Endodermal cell (in vitro differentiated cells): ENCODE measurements at regions not wholly inside any gene's neighbourhood (a gene's known extent, or its start where the extent isn't known, plus 50 kb on each side); places are given as distances from the start of the nearest gene placed in this dataset.

Experiments used
- DNase-seq: peaks from one replicate; pipeline ENCODE4 v3.0.0-alpha.2; 2017
- H3K27ac ChIP-seq: 2 replicates; pipeline ENCODE4 v1.5.1; 2013; ENCODE audit warnings: mild to moderate bottlenecking, low read depth, low read length, moderate library complexity
- H3K27me3 ChIP-seq: 2 replicates; pipeline ENCODE4 v1.6.1; 2013; ENCODE audit warnings: mild to moderate bottlenecking, low read length, moderate library complexity; ENCODE audit not compliant: insufficient read depth, control insufficient read depth, poor library complexity, severe bottlenecking
- H3K36me3 ChIP-seq: 2 replicates; pipeline ENCODE4 v1.7.0; 2013; ENCODE audit warnings: mild to moderate bottlenecking, low read length, moderate library complexity; ENCODE audit not compliant: control insufficient read depth, insufficient read depth
- H3K4me1 ChIP-seq: one replicate; pipeline ENCODE4 v1.7.0; 2013; ENCODE audit warnings: low read length; ENCODE audit not compliant: control insufficient read depth, insufficient read depth
- H3K4me3 ChIP-seq: 2 replicates; pipeline ENCODE4 v1.5.1; 2013; ENCODE audit warnings: mild to moderate bottlenecking, low read length, moderate library complexity
- H3K9ac ChIP-seq: 2 replicates; pipeline ENCODE4 v1.6.1; 2013; ENCODE audit warnings: mild to moderate bottlenecking, low read length, moderate library complexity; ENCODE audit not compliant: poor library complexity, severe bottlenecking; ENCODE audit errors: extremely low read depth
- H3K9me3 ChIP-seq: 2 replicates; pipeline ENCODE4 v1.6.1; 2013; ENCODE audit warnings: mild to moderate bottlenecking, low read length, moderate library complexity; ENCODE audit not compliant: control insufficient read depth
- H3K27ac Mint-ChIP-seq: 2 replicates; pipeline ENCODE4 v1.8.0; 2020; ENCODE audit warnings: mixed read lengths
- H3K27me3 Mint-ChIP-seq: 2 replicates; pipeline ENCODE4 v1.8.0; 2021; ENCODE audit warnings: mild to moderate bottlenecking, mixed read lengths; ENCODE audit not compliant: insufficient read depth
- H3K36me3 Mint-ChIP-seq: 2 replicates; pipeline ENCODE4 v1.8.0; 2020; ENCODE audit warnings: low read depth, mixed read lengths
- H3K4me1 Mint-ChIP-seq: 2 replicates; pipeline ENCODE4 v1.8.0; 2020; ENCODE audit warnings: mixed read lengths
- H3K4me3 Mint-ChIP-seq: 2 replicates; pipeline ENCODE4 v1.8.0; 2020; ENCODE audit warnings: mild to moderate bottlenecking, moderate library complexity, mixed read lengths
- H3K9me3 Mint-ChIP-seq: 2 replicates; pipeline ENCODE4 v1.8.0; 2020; ENCODE audit warnings: mild to moderate bottlenecking, mixed read lengths
- WGBS, 2 experiments: methylation state at CpG; one replicate each; pipeline versions ENCODE4 v1.1.5 to v1.1.7; 2013; ENCODE audit warnings: missing lambda C conversion rate in 2 of 2, mixed read lengths in 1 of 2; ENCODE audit not compliant: insufficient coverage in 1 of 2, insufficient read length in 1 of 2; 5-methylcytosine and 5-hydroxymethylcytosine counted together
- TF ChIP-seq, protein P1 (sequence below): fragments of 200-600 bp; sonication (generic); conservative IDR thresholded peaks from 2 replicates; pipeline ENCODE4 v1.5.0; 2021; ENCODE audit warnings: antibody characterized with exemption, mild to moderate bottlenecking

- Histone ChIP-seq H3K4me3 (no peak overlapping the region), H3K27ac (no peak overlapping the region), H3K9ac (no peak overlapping the region), H3K27me3 (no peaks in the 10 kb centered on the region), H3K4me1 (no peaks in the 10 kb centered on the region), H3K9me3 (no peaks in the 10 kb centered on the region), H3K36me3 (no peaks in the 10 kb centered on the region)
- DNase-seq: no peak
- 91 to 96% methylated on average over 8 to 9 of the region's 9 CpGs for WGBS, 2 experiments
- Mint-ChIP-seq H3K27ac (no peak overlapping the region), H3K9me3 (peaks cover under 1% of the 10 kb centered on the region), H3K4me1 (peaks cover under 1% of the 10 kb centered on the region), H3K27me3 (no peaks in the 10 kb centered on the region), H3K36me3 (no peaks in the 10 kb centered on the region), H3K4me3 (no peak overlapping the region)
- TF ChIP-seq, protein P1, sequence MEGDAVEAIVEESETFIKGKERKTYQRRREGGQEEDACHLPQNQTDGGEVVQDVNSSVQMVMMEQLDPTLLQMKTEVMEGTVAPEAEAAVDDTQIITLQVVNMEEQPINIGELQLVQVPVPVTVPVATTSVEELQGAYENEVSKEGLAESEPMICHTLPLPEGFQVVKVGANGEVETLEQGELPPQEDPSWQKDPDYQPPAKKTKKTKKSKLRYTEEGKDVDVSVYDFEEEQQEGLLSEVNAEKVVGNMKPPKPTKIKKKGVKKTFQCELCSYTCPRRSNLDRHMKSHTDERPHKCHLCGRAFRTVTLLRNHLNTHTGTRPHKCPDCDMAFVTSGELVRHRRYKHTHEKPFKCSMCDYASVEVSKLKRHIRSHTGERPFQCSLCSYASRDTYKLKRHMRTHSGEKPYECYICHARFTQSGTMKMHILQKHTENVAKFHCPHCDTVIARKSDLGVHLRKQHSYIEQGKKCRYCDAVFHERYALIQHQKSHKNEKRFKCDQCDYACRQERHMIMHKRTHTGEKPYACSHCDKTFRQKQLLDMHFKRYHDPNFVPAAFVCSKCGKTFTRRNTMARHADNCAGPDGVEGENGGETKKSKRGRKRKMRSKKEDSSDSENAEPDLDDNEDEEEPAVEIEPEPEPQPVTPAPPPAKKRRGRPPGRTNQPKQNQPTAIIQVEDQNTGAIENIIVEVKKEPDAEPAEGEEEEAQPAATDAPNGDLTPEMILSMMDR: no peak
These were observed 62.8 kb upstream of the FCN1 start for GRCh38 chr9:134980516-134980915.

DNA sequence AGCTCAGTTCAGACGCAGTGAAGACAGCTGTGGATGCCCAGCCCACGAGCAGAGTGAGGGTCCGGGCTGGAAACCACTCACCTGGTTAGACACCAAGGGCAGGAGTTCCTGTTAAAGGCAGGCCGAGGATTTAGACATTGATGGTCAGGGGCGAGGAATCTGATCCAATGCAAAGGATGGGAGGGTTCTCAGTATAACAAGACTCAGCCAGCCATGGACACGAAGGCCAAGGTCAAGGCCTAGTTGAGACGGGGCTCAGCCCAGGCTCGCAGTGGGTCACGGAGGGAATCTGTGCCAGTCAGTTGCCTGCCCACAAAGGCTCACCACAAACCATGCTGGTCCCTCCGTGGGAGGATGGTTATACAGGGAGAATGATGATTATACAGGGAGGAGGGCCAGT, 63.3 kb upstream of the FCN1 start:
- DNase-seq: no peak
- WGBS, 2 experiments: 83 to 91% methylated on average over 9 to 10 of the region's 10 CpGs
- no peaks in the 10 kb centered on the region for H3K27me3 ChIP-seq
- no peaks in the 10 kb centered on the region for H3K4me1 ChIP-seq
- no peak overlapping the region for H3K27ac ChIP-seq
- H3K36me3 ChIP-seq: no peaks in the 10 kb centered on the region
- Mint-ChIP-seq H3K36me3 (no peaks in the 10 kb centered on the region), H3K27ac (no peak overlapping the region), H3K27me3 (no peaks in the 10 kb centered on the region), H3K4me3 (no peak overlapping the region), H3K4me1 (no peaks in the 10 kb centered on the region), H3K9me3 (peaks cover 5% of the 10 kb centered on the region)
- H3K9me3 ChIP-seq: no peaks in the 10 kb centered on the region
- TF ChIP-seq, protein P1: no peak
- H3K4me3 ChIP-seq: no peak overlapping the region
- H3K9ac ChIP-seq: no peak overlapping the region

- no peaks in the 10 kb centered on the region for H3K27me3 Mint-ChIP-seq
These were observed 64.1 kb upstream of the FCN1 start for GRCh38 chr9:134981829-134982228.

More at GRCh38 chr9:134981829-134982228, 64.1 kb upstream of the FCN1 start:
- Mint-ChIP-seq H3K27ac (no peak overlapping the region), H3K9me3 (peaks cover 11% of the 10 kb centered on the region), H3K4me3 (no peak overlapping the region), H3K36me3 (no peaks in the 10 kb centered on the region), H3K4me1 (no peaks in the 10 kb centered on the region)
- no peak overlapping the region for H3K4me3 ChIP-seq
- DNase-seq: no peak
- no peak overlapping the region for H3K9ac ChIP-seq
- H3K27me3 ChIP-seq: no peaks in the 10 kb centered on the region
- no peaks in the 10 kb centered on the region for H3K9me3 ChIP-seq
- no peaks in the 10 kb centered on the region for H3K36me3 ChIP-seq
- WGBS, 2 experiments: 92 to 97% methylated on average over 11 of the region's 11 CpGs
- no peaks in the 10 kb centered on the region for H3K4me1 ChIP-seq
- TF ChIP-seq, protein P1: no peak
- H3K27ac ChIP-seq: no peak overlapping the region
